OCI-LY1 (cell line): ENCODE measurements at regions not wholly inside any gene's neighbourhood (a gene's known extent, or its start where the extent isn't known, plus 50 kb on each side); places are given as distances from the start of the nearest gene placed in this dataset.

Experiments used
- CTCF ChIP-seq: fragments of 200-600 bp; sonication (generic), shearing (Covaris generic); IDR thresholded peaks from 2 replicates; pipeline ENCODE4 v1.5.1; 2017; ENCODE audit warnings: mild to moderate bottlenecking, antibody characterized with exemption, low read length, moderate library complexity, mixed read lengths
- EZH2 ChIP-seq: fragments of 200-600 bp; sonication (generic), shearing (Covaris generic); IDR thresholded peaks from 2 replicates; pipeline ENCODE4 v1.8.0; 2017; ENCODE audit warnings: borderline replicate concordance, mixed run types, mild to moderate bottlenecking, antibody characterized with exemption, low read length, moderate library complexity, mixed read lengths

GRCh38 chr12:67107235-67107634 is 161.9 kb upstream of the CAND1 start:
- no peak for TF ChIP-seq CTCF
- TF ChIP-seq EZH2 = no peak
